NCI-H2107 (cell line): ENCODE measurements at regions not wholly inside any gene's neighbourhood (a gene's known extent, or its start where the extent isn't known, plus 50 kb on each side); places are given as distances from the start of the nearest gene placed in this dataset.
"Not testable (repeated sequence)": the region's sequence is repeated elsewhere in the genome, so short reads cannot be mapped to it uniquely, and the experiment has no call there.

Experiments
- DNase-seq: peaks from one replicate; lab custom pipeline; 2025; lab: John Stamatoyannopoulos, UW

- no peak for DNase-seq
These were observed 54.8 kb downstream of the OTUD1 start for GRCh38 chr10:23493711-23494110.

DNA sequence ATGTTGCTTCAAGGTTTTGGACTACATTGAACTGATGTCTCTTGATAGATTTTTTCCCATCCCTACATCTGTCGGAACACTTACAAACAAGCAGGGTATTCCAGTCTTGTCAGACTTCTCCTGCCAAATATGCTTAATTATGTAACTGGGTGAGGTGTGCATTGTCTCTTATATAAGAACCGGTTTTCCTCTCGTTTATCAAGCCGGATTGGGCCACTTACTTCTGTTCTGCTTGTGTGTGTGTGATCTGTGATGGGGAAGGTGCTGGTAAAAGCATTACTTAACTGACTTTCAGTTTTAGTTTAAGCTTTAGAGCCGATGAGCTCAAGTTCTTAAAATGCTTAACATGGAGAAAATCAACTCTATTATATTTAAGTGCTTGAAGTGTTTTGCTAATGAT lies 57.9 kb downstream of the OTUD1 start:
- no peak for DNase-seq

- DNase-seq: no peak
These were observed 60.7 kb downstream of the OTUD1 start for GRCh38 chr10:23499372-23500132.

GRCh38 chr10:23505797-23506465 lies 67.1 kb downstream of the OTUD1 start:
- DNase-seq: no peak

- no peak for DNase-seq
These were observed 73.6 kb downstream of the OTUD1 start for GRCh38 chr10:23512355-23513058.

DNA sequence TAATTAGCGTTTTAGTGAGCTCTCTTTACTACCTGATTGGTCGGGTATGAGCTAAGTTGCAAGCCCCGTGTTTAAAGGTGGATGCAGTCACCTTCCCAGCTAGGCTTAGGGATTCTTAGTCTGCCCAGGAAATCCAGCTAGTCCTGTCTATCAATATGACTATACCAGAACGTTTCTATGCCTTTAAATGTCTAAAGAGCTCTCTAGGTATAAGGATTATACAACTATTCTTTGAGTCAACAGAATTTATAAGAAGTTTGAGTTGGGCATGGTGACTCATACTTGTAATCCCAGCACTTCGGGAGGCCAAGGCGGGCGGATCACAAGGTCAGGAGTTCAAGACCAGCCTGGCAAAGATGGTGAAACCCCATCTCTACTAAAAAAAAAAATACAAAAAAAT lies 74.7 kb downstream of the OTUD1 start:
- not testable (repeated sequence) for DNase-seq

DNA sequence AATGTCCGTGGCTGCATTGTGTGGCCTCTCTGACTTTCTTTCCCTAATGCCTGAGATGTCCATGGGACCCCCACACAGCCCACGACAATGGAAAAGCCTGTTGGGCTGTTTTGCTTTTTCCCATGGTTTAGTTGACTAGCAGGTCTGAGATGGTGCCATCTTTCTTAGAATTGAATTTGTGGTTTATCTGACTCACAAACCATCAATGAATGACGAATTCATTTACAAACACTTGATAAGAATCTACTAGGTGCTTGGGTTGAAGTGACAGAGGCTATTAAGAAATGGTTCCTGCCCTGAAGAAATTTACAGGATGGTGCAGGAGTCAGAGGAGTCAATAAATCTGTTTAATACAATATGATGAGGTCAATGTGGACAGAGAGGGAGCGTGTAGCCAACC lies 75.4 kb downstream of the OTUD1 start:
- no peak for DNase-seq

DNA sequence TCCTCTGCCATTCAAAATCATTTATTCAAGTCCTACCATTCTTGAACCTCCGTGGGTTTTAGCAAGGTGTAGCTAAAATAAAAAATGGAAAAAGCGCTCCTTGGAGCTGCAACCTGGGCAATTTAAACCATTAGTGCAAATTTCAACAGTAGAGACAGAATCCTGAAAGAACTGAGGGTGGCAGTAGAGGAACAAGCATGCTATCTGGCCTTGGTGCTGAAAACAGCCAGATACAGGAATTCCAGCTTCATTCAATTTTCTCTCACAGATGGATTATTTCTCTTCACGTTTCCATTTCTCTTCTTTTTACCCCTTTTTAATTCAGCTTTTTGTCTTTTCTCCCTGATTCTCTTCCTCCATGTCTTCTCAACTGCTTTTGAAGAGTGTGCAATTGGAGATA lies 77.7 kb downstream of the OTUD1 start:
- DNase-seq: no peak

- no peak for DNase-seq
These were observed 78.3 kb downstream of the OTUD1 start for GRCh38 chr10:23517155-23517554.

- DNase-seq: no peak
These were observed 82.9 kb downstream of the OTUD1 start for GRCh38 chr10:23521735-23522134.

- DNase-seq: no peak
These were observed 83.5 kb downstream of the OTUD1 start for GRCh38 chr10:23522345-23522744.

- no peak for DNase-seq
These were observed 84.4 kb downstream of the OTUD1 start for GRCh38 chr10:23523251-23523650.

DNA sequence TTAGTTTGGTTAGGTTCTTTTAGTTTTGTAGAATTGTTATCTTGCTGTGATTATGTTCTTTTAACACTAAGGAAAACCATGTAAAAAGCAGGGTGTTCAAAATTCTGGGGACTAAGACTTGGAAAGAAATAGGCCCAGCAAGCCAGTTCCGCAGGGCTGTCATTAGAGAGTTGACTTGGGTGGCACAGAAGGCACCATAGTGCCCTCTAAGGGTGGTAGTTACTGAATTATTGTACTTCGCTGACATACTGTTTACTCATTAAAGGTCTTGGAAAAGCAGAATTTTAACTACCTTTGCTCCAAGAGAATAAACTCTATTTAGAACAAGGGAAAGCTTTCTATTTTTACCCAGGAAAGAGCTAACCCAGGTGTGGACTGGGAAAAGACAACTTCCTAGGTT lies 86.5 kb downstream of the OTUD1 start:
- DNase-seq: no peak

- no peak for DNase-seq
These were observed 89.5 kb downstream of the OTUD1 start for GRCh38 chr10:23528419-23528818.

- no peak for DNase-seq
These were observed 90.8 kb downstream of the OTUD1 start for GRCh38 chr10:23529625-23530024.

DNA sequence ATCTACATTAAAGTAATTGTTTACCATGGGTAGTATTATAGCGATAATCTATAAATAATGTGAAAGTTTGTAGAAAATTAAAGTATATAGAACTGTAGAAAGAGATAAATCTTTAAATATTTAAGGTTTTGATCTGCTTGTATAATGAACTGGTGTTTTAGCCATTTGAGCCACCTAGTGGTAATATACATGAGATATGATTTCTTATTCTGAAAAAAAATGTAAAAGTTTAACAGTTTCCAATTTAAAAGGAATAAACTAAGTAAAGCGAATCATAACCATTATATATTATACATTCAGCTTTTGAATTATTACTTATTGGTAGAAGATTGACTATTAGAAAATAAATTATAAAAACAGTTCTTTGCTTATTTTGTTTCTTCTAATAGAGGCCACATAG lies 91.2 kb downstream of the OTUD1 start:
- no peak for DNase-seq

- DNase-seq: no peak
These were observed 94.3 kb downstream of the OTUD1 start for GRCh38 chr10:23533212-23533611.

DNA sequence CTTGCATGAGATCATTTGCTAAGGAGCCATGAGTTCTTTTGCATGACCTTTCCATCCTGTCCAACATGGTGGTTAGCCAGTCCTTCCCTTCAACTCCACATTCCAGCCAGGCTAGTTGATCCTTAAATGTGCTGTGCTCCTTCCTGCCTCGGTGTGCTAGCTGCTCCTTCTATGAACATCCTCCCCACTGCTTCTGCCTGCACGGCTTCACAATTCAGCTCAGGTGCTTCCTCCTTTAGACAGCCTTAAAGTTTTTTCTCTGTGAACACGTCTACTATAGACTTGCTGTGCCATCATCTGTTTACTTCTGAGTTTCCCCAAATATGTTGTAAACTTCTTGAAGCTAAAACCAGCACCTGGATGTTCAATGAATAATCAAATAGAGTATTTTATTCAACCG lies 95.5 kb downstream of the OTUD1 start:
- no peak for DNase-seq

GRCh38 chr10:23534761-23535160 lies 95.9 kb downstream of the OTUD1 start:
- DNase-seq: no peak

DNA sequence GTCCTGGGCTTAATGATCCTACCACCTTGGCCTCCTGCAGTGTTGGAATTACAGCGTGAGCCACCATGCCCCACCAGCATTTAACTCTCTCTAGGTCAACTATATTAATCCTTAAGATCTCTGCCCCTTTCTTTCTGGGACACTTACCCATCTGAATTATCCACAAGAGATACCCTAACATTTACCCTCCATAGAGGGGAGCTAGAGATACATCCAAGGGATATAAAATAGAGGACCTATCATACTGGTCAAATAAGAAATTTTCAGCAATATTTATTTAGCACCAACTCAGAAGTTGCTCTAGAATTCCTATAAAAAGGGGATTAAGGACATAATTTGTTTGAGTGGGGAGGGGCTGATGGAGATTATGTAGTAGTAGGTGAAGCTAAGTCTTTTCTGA lies 96.5 kb downstream of the OTUD1 start:
- no peak for DNase-seq

DNA sequence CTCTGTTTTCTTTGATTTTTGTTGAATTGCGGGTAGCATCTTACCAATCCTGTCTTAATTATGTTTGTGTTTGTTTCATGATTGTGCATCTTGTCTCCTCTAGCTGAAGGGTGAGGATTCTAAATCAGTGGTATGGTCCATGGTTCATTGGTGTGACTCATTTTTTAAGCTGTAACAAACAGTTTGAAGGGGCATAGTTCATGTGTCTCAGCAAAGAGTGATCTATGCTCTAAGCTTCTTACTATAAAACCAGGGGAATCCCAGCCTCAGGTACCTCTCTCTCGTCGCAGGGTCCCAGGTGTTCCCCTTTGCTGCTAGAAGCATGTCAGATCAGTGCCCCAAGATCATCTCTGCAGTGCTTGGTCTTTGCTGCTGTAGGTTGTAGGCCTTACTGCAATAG lies 100.1 kb downstream of the OTUD1 start:
- no peak for DNase-seq

GRCh38 chr10:23540401-23541030 lies 101.6 kb downstream of the OTUD1 start:
- DNase-seq: no peak
